ENCODE measurements at regions not wholly inside any gene's neighbourhood (a gene's known extent, or its start where the extent isn't known, plus 50 kb on each side); places are given as distances from the start of the nearest gene placed in this dataset.

DNA sequence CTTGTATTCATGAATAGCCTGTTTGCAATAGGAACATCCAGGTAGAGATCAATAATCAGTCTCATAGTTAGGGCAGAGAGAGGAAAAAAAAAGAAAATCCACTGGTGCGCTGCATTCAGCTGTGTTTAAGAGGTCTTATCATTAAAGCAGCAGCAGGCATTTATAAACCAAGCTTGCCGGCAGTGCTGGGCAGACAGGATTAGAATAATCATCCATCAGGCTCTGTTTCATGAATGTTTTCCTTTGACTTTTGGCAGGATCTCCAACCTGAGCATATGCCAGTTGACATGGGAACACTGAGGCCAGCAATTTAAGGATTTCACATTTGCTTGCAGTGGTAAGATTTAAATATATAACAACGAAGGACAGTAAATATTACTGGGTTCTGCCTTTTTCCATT, 305.2 kb upstream of the SEMA6D start:
- peak overlapping the region; percentile 83 for H2AFZ ChIP-seq (replicated peaks; ENCODE audit: low read length, poor library complexity)
- in situ Hi-C loops (cut with MboI; ENCODE audit: low sequenced_read_pairs) (no loop called here), intact Hi-C loops (cut with micrococcal nuclease) (no loop called here), dilution Hi-C loops (cut with HindIII; ENCODE audit: low sequenced_read_pairs, unreplicated experiment) (no loop called here)
- H3K18ac ChIP-seq (ENCODE audit: low read depth, low read length), result peak overlapping the region; percentile 52; the same call in 1 of the 2 replicates
- H3K4me2 ChIP-seq (ENCODE audit: low read depth, low read length), result peak overlapping the region; percentile 53; the same call in 1 of the 2 replicates
- H4K91ac ChIP-seq (ENCODE audit: insufficient read depth, low read depth, low read length), result peak overlapping the region; percentile 24; the same call in 1 of the 2 replicates
- H2BK15ac ChIP-seq (ENCODE audit: low read depth, low read length), result peak overlapping the region; percentile 62; the same call in 2 of the 3 replicates
- H3K9me3 ChIP-seq (ENCODE audit: control insufficient read depth, insufficient read depth, low read length), result no peaks in the 10 kb centered on the region
- H4K20me1 ChIP-seq (ENCODE audit: insufficient read depth, low read length), result no peaks in the 10 kb centered on the region
- H2BK20ac ChIP-seq (ENCODE audit: low read depth, low read length), result peak overlapping the region; percentile 66; the same call in 1 of the 2 replicates
- H3K4me1 ChIP-seq (ENCODE audit: control insufficient read depth, insufficient read depth, low read length), result peaks cover 19% of the 10 kb centered on the region
- 0 out of 2 replicates have a peak overlapping the region, but pooled peaks have one; percentile 32 for H3K56ac ChIP-seq (ENCODE audit: extremely low read depth, insufficient read depth, low read length)
- no peak overlapping the region for H3K27ac ChIP-seq (ENCODE audit: insufficient read depth, low read length)
- no peaks in the 10 kb centered on the region for H3K27me3 ChIP-seq (ENCODE audit: control insufficient read depth, insufficient read depth, low read length)
- H3K4me3 ChIP-seq (ENCODE audit: insufficient read depth, low read depth, low read length), result no peak overlapping the region
- BruUV-seq (replicated peaks), result no TSS peak
- H3K4ac ChIP-seq (ENCODE audit: low read depth, low read length), result peak overlapping the region; percentile 51; the same call in 1 of the 2 replicates
- H2BK5ac ChIP-seq (ENCODE audit: low read depth, low read length, poor library complexity, severe bottlenecking), result peak overlapping the region; percentile 20
- DNase-seq (no peak), ATAC-seq (ENCODE audit: low read depth) (peak; percentile 35)
- H2AK9ac ChIP-seq (replicated peaks; ENCODE audit: low read depth, low read length, poor library complexity), result no peak overlapping the region
- H2AK5ac ChIP-seq (ENCODE audit: low read depth, low read length), result peak overlapping the region; percentile 47; the same call in 1 of the 2 replicates
- CTCF ChIA-PET, result no interaction called here
- H3K14ac ChIP-seq (replicated peaks; ENCODE audit: low read depth, low read length), result peak overlapping the region; percentile 70; the same call in 1 of the 2 replicates
- H2BK120ac ChIP-seq (ENCODE audit: low read depth, low read length), result peak overlapping the region; percentile 58
- no peak overlapping the region for H3K9ac ChIP-seq (ENCODE audit: low read depth, low read length)
- no peak overlapping the region; the same call in 1 of the 2 replicates for H4K5ac ChIP-seq (ENCODE audit: low read depth, low read length)
- TF ChIP-seq RFX5 (IDR thresholded peaks at IDR 0.05; ENCODE audit: low read depth, low read length) (no peak), MXI1 (IDR thresholded peaks at IDR 0.05; ENCODE audit: borderline replicate concordance, low read depth, low read length) (no peak), SMC3 (IDR thresholded peaks at IDR 0.05; ENCODE audit: low read depth, low read length) (no peak), POLR2A (IDR thresholded peaks at IDR 0.05; ENCODE audit: low read depth, low read length) (no peak), FOS (IDR thresholded peaks at IDR 0.05; ENCODE audit: low read depth, low read length) (no peak), CHD1 (IDR thresholded peaks at IDR 0.05; ENCODE audit: low read depth, low read length) (no peak), RAD21 (IDR thresholded peaks at IDR 0.05; ENCODE audit: low read length) (no peak), NFE2L2 (IDR thresholded peaks at IDR 0.05; ENCODE audit: low read depth, low read length) (no peak), RCOR1 (IDR thresholded peaks at IDR 0.05; ENCODE audit: insufficient replicate concordance, low read length) (no peak), BHLHE40 (IDR thresholded peaks at IDR 0.05; ENCODE audit: low read depth, low read length) (no peak), MAZ (IDR thresholded peaks at IDR 0.05; ENCODE audit: borderline replicate concordance, low read depth, low read length) (no peak), MAFK (IDR thresholded peaks at IDR 0.05; ENCODE audit: low read depth, low read length) (no peak), CEBPB (IDR thresholded peaks at IDR 0.05; ENCODE audit: low read depth, low read length) (no peak)
- TF ChIP-seq, protein P1, sequence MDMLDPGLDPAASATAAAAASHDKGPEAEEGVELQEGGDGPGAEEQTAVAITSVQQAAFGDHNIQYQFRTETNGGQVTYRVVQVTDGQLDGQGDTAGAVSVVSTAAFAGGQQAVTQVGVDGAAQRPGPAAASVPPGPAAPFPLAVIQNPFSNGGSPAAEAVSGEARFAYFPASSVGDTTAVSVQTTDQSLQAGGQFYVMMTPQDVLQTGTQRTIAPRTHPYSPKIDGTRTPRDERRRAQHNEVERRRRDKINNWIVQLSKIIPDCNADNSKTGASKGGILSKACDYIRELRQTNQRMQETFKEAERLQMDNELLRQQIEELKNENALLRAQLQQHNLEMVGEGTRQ (IDR thresholded peaks at IDR 0.05; ENCODE audit: low read depth, low read length), result no peak
- TF ChIP-seq, protein P2, sequence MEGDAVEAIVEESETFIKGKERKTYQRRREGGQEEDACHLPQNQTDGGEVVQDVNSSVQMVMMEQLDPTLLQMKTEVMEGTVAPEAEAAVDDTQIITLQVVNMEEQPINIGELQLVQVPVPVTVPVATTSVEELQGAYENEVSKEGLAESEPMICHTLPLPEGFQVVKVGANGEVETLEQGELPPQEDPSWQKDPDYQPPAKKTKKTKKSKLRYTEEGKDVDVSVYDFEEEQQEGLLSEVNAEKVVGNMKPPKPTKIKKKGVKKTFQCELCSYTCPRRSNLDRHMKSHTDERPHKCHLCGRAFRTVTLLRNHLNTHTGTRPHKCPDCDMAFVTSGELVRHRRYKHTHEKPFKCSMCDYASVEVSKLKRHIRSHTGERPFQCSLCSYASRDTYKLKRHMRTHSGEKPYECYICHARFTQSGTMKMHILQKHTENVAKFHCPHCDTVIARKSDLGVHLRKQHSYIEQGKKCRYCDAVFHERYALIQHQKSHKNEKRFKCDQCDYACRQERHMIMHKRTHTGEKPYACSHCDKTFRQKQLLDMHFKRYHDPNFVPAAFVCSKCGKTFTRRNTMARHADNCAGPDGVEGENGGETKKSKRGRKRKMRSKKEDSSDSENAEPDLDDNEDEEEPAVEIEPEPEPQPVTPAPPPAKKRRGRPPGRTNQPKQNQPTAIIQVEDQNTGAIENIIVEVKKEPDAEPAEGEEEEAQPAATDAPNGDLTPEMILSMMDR (conservative IDR thresholded peaks at IDR 0.05; ENCODE audit: low read depth, low read length), result no peak
- peak overlapping the region; percentile 69; a peak in 3 of 4 replicates for H4K8ac ChIP-seq (ENCODE audit: low read depth in 2 of 2, low read length in 2 of 2)
- H3K36me3 ChIP-seq (ENCODE audit: control insufficient read depth, insufficient read depth, low read length), result no peaks in the 10 kb centered on the region
- POLR2A ChIA-PET (ENCODE audit: unreplicated experiment), result interaction anchor here (0.6 kb wide), 1 partner anchor 267 kb away, joined by 5 read pairs; no protein-coding TSS in a partner anchor
- no peaks in the 10 kb centered on the region for H3K9me1 ChIP-seq (ENCODE audit: insufficient read depth, low read length)
- no CpG with 5 or more reads among the region's 3 CpGs for WGBS, 2 experiments (ENCODE audit: extremely low coverage in 2 of 2, insufficient read length in 1 of 2)
- H3K79me1 ChIP-seq (ENCODE audit: low read depth in 1 of 2, low read length in 2 of 2), result no peaks in the 10 kb centered on the region
- peak overlapping the region; percentile 40; the same call in 1 of the 2 replicates for H3K23ac ChIP-seq (ENCODE audit: low read depth, low read length)

Data from IMR-90 (cell line).